ENCODE measurements at regions not wholly inside any gene's neighbourhood (a gene's known extent, or its start where the extent isn't known, plus 50 kb on each side); places are given as distances from the start of the nearest gene placed in this dataset.

DNA sequence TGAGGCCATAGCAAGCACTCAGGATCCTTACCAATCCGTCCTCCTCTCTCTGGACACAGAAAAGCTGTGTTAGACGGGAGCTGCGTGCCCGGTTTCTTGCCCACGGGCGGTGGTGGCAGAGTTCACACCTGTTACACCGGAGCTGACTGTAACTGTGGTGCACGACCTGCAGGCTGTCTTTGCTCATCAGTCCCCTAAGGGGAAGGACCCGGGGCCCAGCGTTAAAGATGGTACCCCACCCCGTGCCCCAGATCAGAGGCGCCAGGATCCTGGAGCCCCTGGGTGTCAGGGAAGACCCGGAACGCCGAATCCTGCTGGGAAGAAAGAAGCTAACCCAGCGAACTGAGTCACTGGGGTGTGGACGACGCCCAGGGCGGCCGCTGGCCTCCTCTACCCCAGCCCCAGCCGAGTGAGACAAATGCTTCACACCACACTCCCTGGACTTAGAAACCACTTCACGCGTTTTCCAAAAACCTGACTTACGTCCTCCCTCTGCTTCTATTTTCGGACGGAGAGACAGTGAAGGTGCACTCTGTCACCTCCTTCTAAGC is 293.6 kb upstream of the SALL3 start:
- H3K27ac Mint-ChIP-seq, result no peak overlapping the region
- H3K36me3 Mint-ChIP-seq, result no peaks in the 10 kb centered on the region
- Histone ChIP-seq H3K4me1 (ENCODE audit: control insufficient read depth, insufficient read depth, low read length, poor library complexity, severe bottlenecking) (no peaks in the 10 kb centered on the region), H3K27ac (ENCODE audit: insufficient read depth, low read length, poor library complexity, severe bottlenecking) (no peak overlapping the region), H3K36me3 (ENCODE audit: control insufficient read depth, insufficient read depth, low read length) (no peaks in the 10 kb centered on the region), H3K4me3 (ENCODE audit: low read depth, low read length) (no peak overlapping the region), H3K9me3 (ENCODE audit: control insufficient read depth in 2 of 2, low read length in 2 of 2) (no peaks in the 10 kb centered on the region), H3K27me3 (ENCODE audit: control insufficient read depth, insufficient read depth, low read length) (no peaks in the 10 kb centered on the region)
- DNase-seq, result no peak
- no peak for ATAC-seq (ENCODE audit: low read depth in 2 of 2)
- no peaks in the 10 kb centered on the region for H3K27me3 Mint-ChIP-seq
- peaks cover 0 to 2% (median 0%) of the 10 kb centered on the region in 7 donors for H3K9me3 Mint-ChIP-seq
- H3K4me3 Mint-ChIP-seq, result no peak overlapping the region
- no peaks in the 10 kb centered on the region for H3K4me1 Mint-ChIP-seq

DNA sequence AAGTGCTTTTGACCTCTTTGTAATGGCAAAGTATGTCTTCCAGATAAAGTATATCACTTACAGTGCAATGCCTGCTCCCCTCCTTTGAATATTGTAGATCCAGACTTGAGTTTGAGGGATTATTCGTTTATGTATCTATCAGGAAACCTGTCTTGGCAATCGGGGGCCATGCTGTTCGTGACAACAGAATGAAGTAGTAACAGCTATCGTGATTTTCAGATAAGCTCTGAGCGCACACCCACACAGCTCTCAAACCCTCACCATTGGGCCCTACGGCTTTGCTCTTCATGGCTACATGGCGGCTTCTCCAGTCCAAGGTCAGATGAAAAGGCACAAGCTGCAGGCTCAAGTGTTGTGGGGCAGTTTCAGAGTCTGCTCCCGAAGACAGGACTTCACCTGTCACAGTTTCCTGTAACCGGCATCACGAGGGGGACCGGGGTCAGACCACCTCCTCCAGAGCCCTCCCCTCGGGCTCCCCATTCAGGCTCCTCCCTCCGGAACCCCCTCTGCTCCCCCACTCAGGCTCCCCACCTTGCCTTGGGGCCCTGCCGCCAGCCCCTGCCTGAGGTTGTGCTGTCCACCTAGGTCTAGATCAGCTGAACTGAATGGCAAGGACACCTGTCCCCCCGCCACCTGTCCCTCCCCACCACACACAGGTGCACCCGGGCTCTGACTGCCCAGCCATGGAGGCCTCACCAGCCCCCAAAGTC is 292.5 kb upstream of the SALL3 start:
- no peak overlapping the region for H3K4me3 Mint-ChIP-seq
- no peak overlapping the region for H3K4me3 ChIP-seq (ENCODE audit: low read depth, low read length)
- no peaks in the 10 kb centered on the region for H3K36me3 ChIP-seq (ENCODE audit: control insufficient read depth, insufficient read depth, low read length)
- H3K27ac ChIP-seq (ENCODE audit: insufficient read depth, low read length, poor library complexity, severe bottlenecking), result no peak overlapping the region
- H3K9me3 ChIP-seq (ENCODE audit: control insufficient read depth in 2 of 2, low read length in 2 of 2), result no peaks in the 10 kb centered on the region
- ATAC-seq (ENCODE audit: low read depth in 2 of 2) (no peak), DNase-seq (no peak)
- H3K4me1 Mint-ChIP-seq, result no peaks in the 10 kb centered on the region
- H3K27me3 Mint-ChIP-seq, result no peaks in the 10 kb centered on the region
- H3K36me3 Mint-ChIP-seq, result no peaks in the 10 kb centered on the region
- no peak overlapping the region for H3K27ac Mint-ChIP-seq
- H3K27me3 ChIP-seq (ENCODE audit: control insufficient read depth, insufficient read depth, low read length), result no peaks in the 10 kb centered on the region
- peaks cover 0 to 2% (median 0%) of the 10 kb centered on the region in 7 donors for H3K9me3 Mint-ChIP-seq
- H3K4me1 ChIP-seq (ENCODE audit: control insufficient read depth, insufficient read depth, low read length, poor library complexity, severe bottlenecking), result no peaks in the 10 kb centered on the region

DNA sequence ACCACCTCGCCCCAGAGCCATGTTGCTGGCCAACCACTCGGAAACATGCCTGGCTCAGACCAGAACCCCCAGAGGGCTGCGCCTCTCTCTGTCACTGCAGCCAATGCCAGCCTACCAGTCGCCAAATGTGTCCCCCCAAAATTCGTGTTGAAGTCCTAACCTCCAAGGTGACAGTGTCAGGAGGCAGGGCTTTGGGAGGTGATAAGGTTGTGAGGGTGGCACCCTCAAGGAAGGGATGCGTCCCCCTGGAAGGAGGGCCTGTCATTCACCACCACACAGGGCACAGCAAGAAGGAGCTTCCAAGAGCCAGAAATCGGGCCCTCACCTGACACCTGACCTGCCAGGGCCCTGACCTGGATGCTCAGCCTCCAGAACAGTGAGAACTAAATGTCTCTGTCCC is 291.9 kb upstream of the SALL3 start:
- no peaks in the 10 kb centered on the region for H3K4me1 Mint-ChIP-seq
- Histone ChIP-seq H3K9me3 (ENCODE audit: control insufficient read depth in 2 of 2, low read length in 2 of 2) (no peaks in the 10 kb centered on the region), H3K36me3 (ENCODE audit: control insufficient read depth, insufficient read depth, low read length) (no peaks in the 10 kb centered on the region), H3K4me1 (ENCODE audit: control insufficient read depth, insufficient read depth, low read length, poor library complexity, severe bottlenecking) (no peaks in the 10 kb centered on the region), H3K27me3 (ENCODE audit: control insufficient read depth, insufficient read depth, low read length) (no peaks in the 10 kb centered on the region), H3K27ac (ENCODE audit: insufficient read depth, low read length, poor library complexity, severe bottlenecking) (no peak overlapping the region), H3K4me3 (ENCODE audit: low read depth, low read length) (no peak overlapping the region)
- no peaks in the 10 kb centered on the region for H3K27me3 Mint-ChIP-seq
- DNase-seq (no peak), ATAC-seq (ENCODE audit: low read depth in 2 of 2) (no peak)
- H3K36me3 Mint-ChIP-seq, result no peaks in the 10 kb centered on the region
- no peak overlapping the region for H3K27ac Mint-ChIP-seq
- peaks cover 0 to 2% (median 0%) of the 10 kb centered on the region in 7 donors for H3K9me3 Mint-ChIP-seq
- H3K4me3 Mint-ChIP-seq, result no peak overlapping the region

DNA sequence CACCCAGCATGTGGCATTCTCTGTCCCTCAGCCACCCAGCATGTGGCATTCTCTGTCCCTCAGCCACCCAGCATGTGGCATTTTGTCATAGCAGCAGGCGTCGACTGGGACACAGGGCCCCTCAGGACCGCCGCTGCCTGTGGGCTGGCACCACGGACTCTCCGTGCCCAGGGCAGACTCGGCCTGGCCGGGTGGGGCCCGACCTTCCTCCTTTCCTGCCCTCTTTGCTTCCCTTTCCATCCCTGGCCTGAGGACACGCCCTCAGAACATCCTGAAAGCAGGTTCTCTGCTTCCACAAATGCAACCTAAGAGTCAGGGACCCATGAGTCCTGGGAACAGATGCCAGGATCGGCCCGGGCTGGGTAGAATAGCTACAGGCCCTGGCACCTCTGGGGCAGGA is 291.4 kb upstream of the SALL3 start:
- Mint-ChIP-seq H3K9me3 (peaks cover 0 to 2% (median 0%) of the 10 kb centered on the region in 7 donors), H3K4me3 (no peak overlapping the region), H3K4me1 (no peaks in the 10 kb centered on the region), H3K27me3 (no peaks in the 10 kb centered on the region), H3K27ac (no peak overlapping the region), H3K36me3 (no peaks in the 10 kb centered on the region)
- DNase-seq (no peak), ATAC-seq (ENCODE audit: low read depth in 2 of 2) (no peak)
- Histone ChIP-seq H3K27ac (ENCODE audit: insufficient read depth, low read length, poor library complexity, severe bottlenecking) (no peak overlapping the region), H3K4me1 (ENCODE audit: control insufficient read depth, insufficient read depth, low read length, poor library complexity, severe bottlenecking) (no peaks in the 10 kb centered on the region), H3K9me3 (ENCODE audit: control insufficient read depth in 2 of 2, low read length in 2 of 2) (no peaks in the 10 kb centered on the region), H3K36me3 (ENCODE audit: control insufficient read depth, insufficient read depth, low read length) (no peaks in the 10 kb centered on the region), H3K4me3 (ENCODE audit: low read depth, low read length) (no peak overlapping the region), H3K27me3 (ENCODE audit: control insufficient read depth, insufficient read depth, low read length) (no peaks in the 10 kb centered on the region)

DNA sequence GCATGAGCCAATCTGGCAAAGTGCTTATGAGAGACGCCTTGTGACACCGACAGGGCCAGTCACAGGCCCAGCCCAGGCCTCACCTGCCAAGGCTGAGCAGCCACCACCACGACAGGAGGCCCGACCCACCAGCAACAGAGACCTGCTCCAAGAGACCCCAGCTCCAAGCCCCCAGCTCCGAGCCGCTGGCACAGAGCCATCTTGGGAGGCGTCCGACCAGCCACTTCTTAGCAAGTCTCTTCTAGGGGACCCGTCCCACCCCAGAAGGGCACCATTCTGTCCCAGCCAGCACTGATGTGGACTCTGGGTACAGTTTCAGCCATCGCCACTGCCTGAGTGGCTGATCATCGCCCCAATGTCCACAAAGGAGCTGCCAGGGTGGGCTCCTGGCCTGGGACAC is 290.7 kb upstream of the SALL3 start:
- Mint-ChIP-seq H3K9me3 (peaks cover 0 to 2% (median 0%) of the 10 kb centered on the region in 7 donors), H3K4me3 (no peak overlapping the region), H3K27me3 (no peaks in the 10 kb centered on the region), H3K27ac (no peak overlapping the region), H3K36me3 (no peaks in the 10 kb centered on the region), H3K4me1 (no peaks in the 10 kb centered on the region)
- H3K4me3 ChIP-seq (ENCODE audit: low read depth, low read length), result no peak overlapping the region
- no peak overlapping the region for H3K27ac ChIP-seq (ENCODE audit: insufficient read depth, low read length, poor library complexity, severe bottlenecking)
- no peaks in the 10 kb centered on the region for H3K27me3 ChIP-seq (ENCODE audit: control insufficient read depth, insufficient read depth, low read length)
- H3K4me1 ChIP-seq (ENCODE audit: control insufficient read depth, insufficient read depth, low read length, poor library complexity, severe bottlenecking), result no peaks in the 10 kb centered on the region
- DNase-seq, result no peak
- H3K9me3 ChIP-seq (ENCODE audit: control insufficient read depth in 2 of 2, low read length in 2 of 2), result no peaks in the 10 kb centered on the region
- ATAC-seq (ENCODE audit: low read depth in 2 of 2), result no peak
- no peaks in the 10 kb centered on the region for H3K36me3 ChIP-seq (ENCODE audit: control insufficient read depth, insufficient read depth, low read length)

DNA sequence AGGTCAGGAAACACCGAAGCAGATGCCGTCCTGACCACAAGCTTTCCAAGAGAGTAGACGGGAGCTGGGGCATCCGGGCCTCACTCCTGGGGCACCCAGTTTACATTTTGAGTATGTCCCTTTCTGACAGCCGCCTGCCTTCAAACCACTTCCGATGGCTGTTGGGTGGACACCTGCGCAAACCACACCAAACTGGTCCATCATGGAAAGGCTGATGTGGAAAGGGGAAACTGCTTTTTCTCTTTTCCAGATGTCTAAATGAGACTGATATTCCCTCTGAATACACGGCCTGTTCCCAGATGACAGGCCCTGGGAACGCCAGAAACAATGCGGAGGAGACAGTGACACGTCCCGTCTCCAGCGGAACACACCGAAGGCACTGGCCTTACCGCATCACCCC is 290.0 kb upstream of the SALL3 start:
- Histone ChIP-seq H3K27ac (ENCODE audit: insufficient read depth, low read length, poor library complexity, severe bottlenecking) (no peak overlapping the region), H3K9me3 (ENCODE audit: control insufficient read depth in 2 of 2, low read length in 2 of 2) (no peaks in the 10 kb centered on the region), H3K4me1 (ENCODE audit: control insufficient read depth, insufficient read depth, low read length, poor library complexity, severe bottlenecking) (no peaks in the 10 kb centered on the region), H3K27me3 (ENCODE audit: control insufficient read depth, insufficient read depth, low read length) (no peaks in the 10 kb centered on the region), H3K4me3 (ENCODE audit: low read depth, low read length) (no peak overlapping the region), H3K36me3 (ENCODE audit: control insufficient read depth, insufficient read depth, low read length) (no peaks in the 10 kb centered on the region)
- no peak for ATAC-seq (ENCODE audit: low read depth in 2 of 2)
- no peak for DNase-seq
- Mint-ChIP-seq H3K27me3 (no peaks in the 10 kb centered on the region), H3K9me3 (peaks cover 0 to 2% (median 0%) of the 10 kb centered on the region in 7 donors), H3K4me3 (no peak overlapping the region), H3K36me3 (no peaks in the 10 kb centered on the region), H3K27ac (no peak overlapping the region), H3K4me1 (no peaks in the 10 kb centered on the region)

DNA sequence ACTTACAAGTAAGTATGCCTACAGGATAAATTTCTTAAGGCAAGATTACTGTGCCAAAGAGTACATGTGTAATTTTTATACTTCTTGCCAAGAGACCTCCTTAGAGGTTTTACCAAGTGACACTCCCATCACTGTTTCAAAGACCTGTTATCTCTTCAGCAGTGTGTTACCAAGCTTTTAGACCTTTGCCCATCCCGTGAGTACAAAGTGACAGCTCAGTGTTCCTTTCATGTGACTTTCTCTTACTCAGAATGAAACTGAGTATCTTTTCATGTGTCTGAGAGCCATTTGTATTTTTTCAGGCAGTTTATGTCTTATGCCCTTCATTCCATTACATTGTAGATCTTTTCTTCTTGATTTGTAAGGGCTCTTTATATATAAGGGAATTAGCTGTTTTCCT is 287.5 kb upstream of the SALL3 start:
- peaks cover 0 to 2% (median 0%) of the 10 kb centered on the region in 7 donors for H3K9me3 Mint-ChIP-seq
- H3K4me3 ChIP-seq (ENCODE audit: low read depth, low read length), result no peak overlapping the region
- no peaks in the 10 kb centered on the region for H3K36me3 ChIP-seq (ENCODE audit: control insufficient read depth, insufficient read depth, low read length)
- no peak overlapping the region for H3K27ac Mint-ChIP-seq
- no peak overlapping the region for H3K4me3 Mint-ChIP-seq
- H3K27ac ChIP-seq (ENCODE audit: insufficient read depth, low read length, poor library complexity, severe bottlenecking), result no peak overlapping the region
- no peaks in the 10 kb centered on the region for H3K4me1 Mint-ChIP-seq
- H3K27me3 Mint-ChIP-seq, result no peaks in the 10 kb centered on the region
- H3K9me3 ChIP-seq (ENCODE audit: control insufficient read depth in 2 of 2, low read length in 2 of 2), result no peaks in the 10 kb centered on the region
- no peaks in the 10 kb centered on the region for H3K36me3 Mint-ChIP-seq
- ATAC-seq (ENCODE audit: low read depth in 2 of 2), result no peak
- no peaks in the 10 kb centered on the region for H3K27me3 ChIP-seq (ENCODE audit: control insufficient read depth, insufficient read depth, low read length)
- no peaks in the 10 kb centered on the region for H3K4me1 ChIP-seq (ENCODE audit: control insufficient read depth, insufficient read depth, low read length, poor library complexity, severe bottlenecking)
- peak in 1 of 3 donors; percentile 23 for DNase-seq

DNA sequence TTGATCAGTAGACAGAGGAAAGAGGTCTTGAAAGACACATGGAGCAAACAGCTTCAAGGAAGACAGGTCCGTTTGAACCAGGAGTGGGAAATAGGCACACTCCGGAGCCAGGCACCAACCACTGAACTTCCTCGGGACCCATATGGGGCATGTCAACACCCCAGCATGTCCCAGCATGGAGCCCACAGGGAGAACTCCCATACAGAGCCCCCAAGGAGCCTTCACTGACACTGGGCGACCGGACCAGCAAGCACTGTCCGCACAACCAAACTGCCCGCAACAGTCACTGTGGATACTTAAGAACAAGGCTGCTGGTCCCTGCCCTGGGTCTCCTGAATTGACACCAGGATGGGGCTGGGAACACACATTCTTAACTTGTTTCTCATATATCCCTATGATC is 286.2 kb upstream of the SALL3 start:
- H3K27me3 ChIP-seq (ENCODE audit: control insufficient read depth, insufficient read depth, low read length), result no peaks in the 10 kb centered on the region
- DNase-seq (no peak), ATAC-seq (ENCODE audit: low read depth in 2 of 2) (no peak)
- H3K4me3 ChIP-seq (ENCODE audit: low read depth, low read length), result no peak overlapping the region
- no peaks in the 10 kb centered on the region for H3K9me3 ChIP-seq (ENCODE audit: control insufficient read depth in 2 of 2, low read length in 2 of 2)
- no peak overlapping the region for H3K4me3 Mint-ChIP-seq
- no peaks in the 10 kb centered on the region for H3K4me1 Mint-ChIP-seq
- no peaks in the 10 kb centered on the region for H3K27me3 Mint-ChIP-seq
- H3K36me3 Mint-ChIP-seq, result no peaks in the 10 kb centered on the region
- H3K27ac ChIP-seq (ENCODE audit: insufficient read depth, low read length, poor library complexity, severe bottlenecking), result no peak overlapping the region
- H3K9me3 Mint-ChIP-seq, result peaks cover 0 to 2% (median 0%) of the 10 kb centered on the region in 7 donors
- H3K27ac Mint-ChIP-seq, result no peak overlapping the region
- H3K4me1 ChIP-seq (ENCODE audit: control insufficient read depth, insufficient read depth, low read length, poor library complexity, severe bottlenecking), result no peaks in the 10 kb centered on the region
- no peaks in the 10 kb centered on the region for H3K36me3 ChIP-seq (ENCODE audit: control insufficient read depth, insufficient read depth, low read length)
